ENCODE measurements at regions not wholly inside any gene's neighbourhood (a gene's known extent, or its start where the extent isn't known, plus 50 kb on each side); places are given as distances from the start of the nearest gene placed in this dataset.

GRCh38 chrX:85619962-85620361, 240.5 kb upstream of the POF1B start:
- Histone ChIP-seq H3K79me2 (ENCODE audit: control insufficient read depth, insufficient read depth, low read length) (no peaks in the 10 kb centered on the region), H3K9ac (ENCODE audit: insufficient read depth in 1 of 2, low read depth in 2 of 2, low read length in 2 of 2) (no peak overlapping the region), H3K9me1 (ENCODE audit: control insufficient read depth, insufficient read depth, low read length) (no peaks in the 10 kb centered on the region), H2AFZ (ENCODE audit: low read depth, low read length) (no peak overlapping the region), H3K4me1 (replicated peaks in 1 of 2; ENCODE audit: control insufficient read depth in 2 of 2, insufficient read depth in 2 of 2, low read length in 2 of 2) (no peaks in the 10 kb centered on the region), H3K27me3 (ENCODE audit: control insufficient read depth in 2 of 2, insufficient read depth in 2 of 2, low read length in 2 of 2) (no peaks in the 10 kb centered on the region), H3K36me3 (ENCODE audit: control insufficient read depth, insufficient read depth, low read length) (no peaks in the 10 kb centered on the region), H3K27ac (ENCODE audit: extremely low read depth, low read depth, low read length) (no peak overlapping the region), H3K4me2 (ENCODE audit: insufficient read depth, low read length) (no peak overlapping the region), H4K20me1 (replicated peaks; ENCODE audit: control insufficient read depth, insufficient read depth, low read length) (no peaks in the 10 kb centered on the region), H3K4me3 (no peak overlapping the region), H3K9me3 (replicated peaks; ENCODE audit: control insufficient read depth, insufficient read depth, low read depth, low read length) (no peaks in the 10 kb centered on the region)
- FAIRE-seq, result no peak
- ATAC-seq, result no peak
- TF ChIP-seq, protein P1, sequence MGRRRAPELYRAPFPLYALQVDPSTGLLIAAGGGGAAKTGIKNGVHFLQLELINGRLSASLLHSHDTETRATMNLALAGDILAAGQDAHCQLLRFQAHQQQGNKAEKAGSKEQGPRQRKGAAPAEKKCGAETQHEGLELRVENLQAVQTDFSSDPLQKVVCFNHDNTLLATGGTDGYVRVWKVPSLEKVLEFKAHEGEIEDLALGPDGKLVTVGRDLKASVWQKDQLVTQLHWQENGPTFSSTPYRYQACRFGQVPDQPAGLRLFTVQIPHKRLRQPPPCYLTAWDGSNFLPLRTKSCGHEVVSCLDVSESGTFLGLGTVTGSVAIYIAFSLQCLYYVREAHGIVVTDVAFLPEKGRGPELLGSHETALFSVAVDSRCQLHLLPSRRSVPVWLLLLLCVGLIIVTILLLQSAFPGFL (CRISPR knock-in tag; IDR thresholded peaks at IDR 0.05), result no peak
- TF ChIP-seq DIDO1 (tag; IDR thresholded peaks at IDR 0.05; ENCODE audit: low read depth), result no peak
- TF ChIP-seq SAFB2 (IDR thresholded peaks at IDR 0.05; ENCODE audit: borderline replicate concordance, low read depth, low read length, severe bottlenecking), result no peak
- TF ChIP-seq SMAD1 (IDR thresholded peaks at IDR 0.05; ENCODE audit: low read depth, low read length, partially characterized antibody), result no peak
- no peak for TF ChIP-seq CXXC5 (CRISPR knock-in tag; IDR thresholded peaks at IDR 0.05)
- TF ChIP-seq ZNF785 (CRISPR knock-in tag; IDR thresholded peaks at IDR 0.05), result no peak
- TF ChIP-seq GATAD2B (IDR thresholded peaks at IDR 0.05; ENCODE audit: borderline replicate concordance), result no peak
- no peak for TF ChIP-seq ZNF232 (CRISPR knock-in tag; IDR thresholded peaks at IDR 0.05)
- no peak for TF ChIP-seq PKNOX1 (IDR thresholded peaks at IDR 0.05)
- POLR2A ChIA-PET, result no interaction called here
- no peak for DNase-seq (ENCODE audit: extremely low read depth in 1 of 4, low spot score in 3 of 4)
- no TSS peak for BruUV-seq (replicated peaks)
- in situ Hi-C loops (cut with MboI), result no loop called here
- intact Hi-C loops (cut with micrococcal nuclease), result no loop called here
- CTCF ChIA-PET (ENCODE audit: low intra/inter-chr PET ratio), result no interaction called here

Data from K562 (cell line).